Activated naive CD4-positive, alpha-beta T cell treated with anti-CD3 and anti-CD28 coated beads, Interleukin-2, amount 50 U/mL, for 72 hours (primary cell): ENCODE measurements at regions not wholly inside any gene's neighbourhood (a gene's known extent, or its start where the extent isn't known, plus 50 kb on each side); places are given as distances from the start of the nearest gene placed in this dataset.
"Not testable (repeated sequence)": the region's sequence is repeated elsewhere in the genome, so short reads cannot be mapped to it uniquely, and the experiment has no call there.

Experiments
- ATAC-seq, 2 donors: fragments of 150-1000 bp; cut with Tn5 transposase; 2 replicates each; pipeline ENCODE4 v1.10.0; 2021; ENCODE audit warnings: mild to moderate bottlenecking in 2 of 2, moderate library complexity in 2 of 2
- DNase-seq, 2 donors: peaks; one replicate each; pipeline ENCODE4 v3.0.0; 2021 to 2022; ENCODE audit warnings: low spot score in 2 of 2
- H3K27ac Mint-ChIP-seq, 2 donors: one replicate each; pipeline ENCODE4 v1.8.0; 2022; ENCODE audit warnings: mild to moderate bottlenecking in 2 of 2, mixed read lengths in 2 of 2
- H3K36me3 Mint-ChIP-seq, 2 donors: one replicate each; pipeline ENCODE4 v1.8.0; 2022; ENCODE audit warnings: mixed read lengths in 2 of 2
- H3K9me3 Mint-ChIP-seq, 2 donors: one replicate each; pipeline ENCODE4 v1.8.0; 2022; ENCODE audit warnings: mixed read lengths in 2 of 2

DNA sequence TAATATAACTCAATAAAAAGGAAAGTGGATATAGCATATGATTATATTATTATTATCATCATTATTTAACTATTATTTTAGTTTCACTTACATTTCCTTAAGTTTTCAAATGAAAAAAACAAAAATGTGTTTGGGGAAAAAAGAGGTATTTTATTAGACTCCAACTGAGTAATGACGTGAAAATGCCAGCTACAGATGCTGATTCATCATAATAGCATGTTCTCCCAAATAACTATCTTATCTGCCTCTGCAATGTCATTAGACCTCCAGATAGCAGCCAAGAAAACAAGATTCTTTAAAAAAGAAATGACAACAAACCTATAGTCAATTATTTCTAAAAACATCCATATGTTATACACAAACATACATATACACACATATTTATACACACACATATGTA is 1071.9 kb upstream of the TMPRSS15 start:
- Mint-ChIP-seq H3K36me3 (no peaks in the 10 kb centered on the region), H3K27ac (no peak overlapping the region), H3K9me3 (peaks cover 24 to 27% of the 10 kb centered on the region in 2 donors)
- ATAC-seq (no peak), DNase-seq (no peak)

- H3K9me3 Mint-ChIP-seq = peaks cover 6 to 15% of the 10 kb centered on the region in 2 donors
- no peak overlapping the region for H3K27ac Mint-ChIP-seq
- no peak for DNase-seq
- peaks cover 0 to 8% of the 10 kb centered on the region in 2 donors for H3K36me3 Mint-ChIP-seq
- no peak for ATAC-seq
These were observed 1086.3 kb upstream of the TMPRSS15 start for GRCh38 chr21:19489930-19490329.

DNA sequence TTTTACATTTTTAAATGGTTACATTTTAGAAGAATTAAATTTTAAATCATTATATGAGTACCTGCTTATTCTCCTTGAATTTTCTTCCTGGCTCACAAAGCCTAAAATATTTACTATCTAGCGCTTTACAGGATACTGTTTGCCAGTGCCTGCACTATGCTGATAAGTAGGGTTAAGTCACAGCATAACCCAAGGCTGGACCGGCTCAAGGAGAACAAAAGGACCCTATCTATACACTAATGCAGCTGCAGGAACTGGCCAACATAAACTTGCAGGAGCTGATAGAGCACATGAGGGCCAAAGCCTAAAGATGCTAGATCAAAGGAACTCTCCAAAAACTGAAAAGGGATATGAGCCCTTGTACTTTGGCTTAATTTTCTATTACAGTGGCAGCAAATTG is 1086.9 kb upstream of the TMPRSS15 start:
- H3K9me3 Mint-ChIP-seq = peaks cover 6 to 15% of the 10 kb centered on the region in 2 donors
- no peak overlapping the region for H3K27ac Mint-ChIP-seq
- no peak for DNase-seq
- ATAC-seq = no peak
- H3K36me3 Mint-ChIP-seq = peaks cover 0 to 8% of the 10 kb centered on the region in 2 donors

DNA sequence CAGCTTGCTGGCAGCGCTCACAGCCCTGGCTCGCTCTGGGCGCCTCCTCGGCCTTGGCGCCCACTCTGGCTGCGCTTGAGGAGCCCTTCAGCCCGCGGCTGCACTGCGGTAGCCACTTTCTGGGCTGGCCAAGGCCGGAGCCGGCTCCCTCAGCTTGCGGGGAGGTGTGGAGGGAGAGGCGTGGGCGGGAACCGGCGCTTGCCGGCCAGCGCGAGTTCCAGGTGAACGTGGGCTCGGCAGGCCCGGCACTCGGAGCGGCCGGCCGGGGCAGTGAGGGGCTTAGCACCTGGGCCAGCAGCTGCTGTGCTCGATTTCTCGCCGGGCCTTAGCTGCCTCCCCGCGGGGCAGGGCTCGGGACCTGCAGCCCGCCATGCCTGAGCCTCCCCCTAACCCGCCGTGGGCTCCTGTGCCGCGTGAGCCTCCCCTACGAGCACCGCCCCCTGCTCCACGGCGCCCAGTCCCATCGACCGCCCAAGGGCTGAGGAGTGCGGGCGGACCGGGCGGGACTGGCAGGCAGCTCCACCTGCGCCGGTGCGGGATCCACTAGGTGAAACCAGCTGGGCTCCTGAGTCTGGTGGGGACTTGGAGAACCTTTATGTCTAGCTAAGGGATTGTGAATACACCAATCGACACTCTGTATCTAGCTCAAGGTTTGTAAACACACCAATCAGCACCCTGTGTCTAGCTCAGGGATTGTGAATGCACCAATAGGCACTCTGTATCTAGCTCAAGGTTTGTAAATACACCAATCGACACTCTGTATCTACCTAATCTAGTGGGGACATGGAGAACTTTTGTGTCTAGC is 1090.1 kb upstream of the TMPRSS15 start:
- not testable (repeated sequence) for ATAC-seq, H3K27ac Mint-ChIP-seq, H3K36me3 Mint-ChIP-seq
- peak in 1 of 2 donors; percentile 46 for DNase-seq
- peaks cover 6 to 13% of the 10 kb centered on the region in 2 donors for H3K9me3 Mint-ChIP-seq

GRCh38 chr21:19501115-19501514 is 1097.5 kb upstream of the TMPRSS15 start:
- no peak for ATAC-seq
- Mint-ChIP-seq H3K36me3 (no peaks in the 10 kb centered on the region), H3K9me3 (peaks cover 14 to 21% of the 10 kb centered on the region in 2 donors)

GRCh38 chr21:19507682-19508260 is 1104.2 kb upstream of the TMPRSS15 start:
- Mint-ChIP-seq H3K36me3 (peaks cover 0 to 4% of the 10 kb centered on the region in 2 donors), H3K9me3 (peaks cover 21 to 26% of the 10 kb centered on the region in 2 donors), H3K27ac (no peak overlapping the region)
- ATAC-seq (no peak), DNase-seq (no peak)

More at GRCh38 chr21:19501115-19501514, 1097.5 kb upstream of the TMPRSS15 start:
- H3K27ac Mint-ChIP-seq = no peak overlapping the region
- no peak for DNase-seq

- Mint-ChIP-seq H3K9me3 (peaks cover 21 to 26% of the 10 kb centered on the region in 2 donors), H3K27ac (no peak overlapping the region), H3K36me3 (peaks cover 0 to 4% of the 10 kb centered on the region in 2 donors)
- DNase-seq (no peak), ATAC-seq (no peak)
These were observed 1104.9 kb upstream of the TMPRSS15 start for GRCh38 chr21:19508442-19508841.

GRCh38 chr21:19508844-19509243 is 1105.3 kb upstream of the TMPRSS15 start:
- Mint-ChIP-seq H3K9me3 (peaks cover 21 to 30% of the 10 kb centered on the region in 2 donors), H3K27ac (no peak overlapping the region), H3K36me3 (peaks cover 0 to 4% of the 10 kb centered on the region in 2 donors)
- DNase-seq = no peak
- ATAC-seq = no peak

GRCh38 chr21:19510057-19510456 is 1106.5 kb upstream of the TMPRSS15 start:
- peaks cover 26 to 27% of the 10 kb centered on the region in 2 donors for H3K9me3 Mint-ChIP-seq
- no peak for DNase-seq
- H3K27ac Mint-ChIP-seq = no peak overlapping the region
- peaks cover 0 to 4% of the 10 kb centered on the region in 2 donors for H3K36me3 Mint-ChIP-seq
- no peak for ATAC-seq

- peaks cover 0 to 4% of the 10 kb centered on the region in 2 donors for H3K36me3 Mint-ChIP-seq
These were observed 1107.1 kb upstream of the TMPRSS15 start for GRCh38 chr21:19510653-19511052.

DNA sequence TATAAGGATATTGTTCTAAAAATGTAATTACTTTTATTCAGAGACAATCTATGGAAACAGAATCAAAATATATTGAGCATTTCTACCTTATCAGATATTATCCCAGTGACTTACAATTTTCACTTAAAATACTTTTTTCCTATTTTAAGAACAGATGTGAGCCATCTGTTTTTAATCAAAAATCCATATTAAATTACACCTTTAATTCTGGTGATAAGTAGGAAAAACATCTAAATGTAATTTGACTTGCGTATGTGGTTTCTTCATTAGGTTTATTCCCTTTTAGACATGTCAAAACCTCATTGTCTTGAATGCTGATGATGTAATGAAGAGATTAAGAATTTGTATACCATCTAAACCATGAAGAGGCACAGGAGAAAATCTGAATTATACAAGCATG is 1118.8 kb upstream of the TMPRSS15 start:
- Mint-ChIP-seq H3K9me3 (peaks cover 16 to 37% of the 10 kb centered on the region in 2 donors), H3K36me3 (no peaks in the 10 kb centered on the region), H3K27ac (no peak overlapping the region)
- DNase-seq (no peak), ATAC-seq (no peak)

More at GRCh38 chr21:19510653-19511052, 1107.1 kb upstream of the TMPRSS15 start:
- Mint-ChIP-seq H3K27ac (no peak overlapping the region), H3K9me3 (peaks cover 22 to 27% of the 10 kb centered on the region in 2 donors)
- no peak for ATAC-seq
- DNase-seq = no peak

DNA sequence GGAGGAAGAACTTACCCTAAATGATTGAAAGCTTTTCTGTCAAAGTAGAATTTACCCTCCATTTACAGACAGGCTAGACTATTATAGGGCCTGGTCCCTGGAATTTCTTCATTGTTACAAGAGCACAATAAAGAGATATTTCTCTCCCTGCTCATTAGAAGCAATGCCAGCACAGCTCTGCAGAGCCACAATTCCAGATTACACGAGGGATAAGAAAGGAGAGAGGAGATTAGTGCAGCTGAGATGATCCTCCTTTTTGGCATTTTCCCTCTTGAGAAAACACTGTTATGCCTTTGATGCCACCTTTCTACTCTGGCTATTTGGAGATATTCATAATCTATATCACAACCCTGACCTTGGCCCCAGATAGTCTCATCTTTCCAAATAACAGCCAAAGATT is 1119.5 kb upstream of the TMPRSS15 start:
- Mint-ChIP-seq H3K36me3 (no peaks in the 10 kb centered on the region), H3K27ac (no peak overlapping the region), H3K9me3 (peaks cover 16 to 37% of the 10 kb centered on the region in 2 donors)
- DNase-seq = no peak
- no peak for ATAC-seq

DNA sequence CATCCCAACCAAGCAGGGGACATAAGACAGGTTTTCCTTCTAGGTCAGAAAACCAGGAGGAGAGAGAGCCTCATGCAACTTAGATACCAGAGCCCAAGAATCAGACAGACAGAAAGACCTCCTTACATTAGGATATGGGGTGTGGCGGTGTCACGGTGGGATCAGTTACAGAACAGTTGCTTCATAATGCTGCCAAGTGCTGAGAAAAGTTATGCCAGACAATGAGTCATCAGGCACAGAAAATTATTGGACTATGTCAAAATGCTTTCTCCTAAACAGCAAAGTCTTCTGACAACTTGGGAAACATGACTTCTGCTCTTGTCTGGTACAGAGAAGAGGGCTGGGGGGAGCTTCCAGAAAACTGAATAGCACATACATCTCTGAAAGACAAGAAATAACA is 1120.2 kb upstream of the TMPRSS15 start:
- DNase-seq (no peak), ATAC-seq (no peak)
- Mint-ChIP-seq H3K9me3 (peaks cover 13 to 34% of the 10 kb centered on the region in 2 donors), H3K36me3 (no peaks in the 10 kb centered on the region), H3K27ac (no peak overlapping the region)

DNA sequence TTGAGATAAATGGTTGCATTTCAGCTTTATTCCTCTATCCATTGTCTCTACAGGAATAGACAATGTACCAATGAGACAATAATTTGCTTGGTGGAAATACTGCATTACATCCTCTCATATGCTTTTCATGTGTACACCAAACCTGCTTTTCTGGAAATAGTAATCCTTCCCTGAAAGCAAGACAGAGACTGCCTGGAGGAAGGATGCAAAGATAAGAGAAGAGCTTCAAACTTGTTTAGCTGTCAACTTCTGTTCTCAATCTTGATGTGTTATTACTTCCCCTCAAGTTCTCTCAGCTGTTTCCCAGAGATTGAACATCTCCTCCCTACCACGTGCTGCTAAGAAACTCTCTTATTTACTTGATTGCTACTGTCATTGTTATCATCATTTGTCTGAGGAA is 1125.4 kb upstream of the TMPRSS15 start:
- H3K9me3 Mint-ChIP-seq = peaks cover 11 to 16% of the 10 kb centered on the region in 2 donors
- no peak for DNase-seq
- H3K27ac Mint-ChIP-seq = no peak overlapping the region
- no peaks in the 10 kb centered on the region for H3K36me3 Mint-ChIP-seq
- no peak for ATAC-seq

DNA sequence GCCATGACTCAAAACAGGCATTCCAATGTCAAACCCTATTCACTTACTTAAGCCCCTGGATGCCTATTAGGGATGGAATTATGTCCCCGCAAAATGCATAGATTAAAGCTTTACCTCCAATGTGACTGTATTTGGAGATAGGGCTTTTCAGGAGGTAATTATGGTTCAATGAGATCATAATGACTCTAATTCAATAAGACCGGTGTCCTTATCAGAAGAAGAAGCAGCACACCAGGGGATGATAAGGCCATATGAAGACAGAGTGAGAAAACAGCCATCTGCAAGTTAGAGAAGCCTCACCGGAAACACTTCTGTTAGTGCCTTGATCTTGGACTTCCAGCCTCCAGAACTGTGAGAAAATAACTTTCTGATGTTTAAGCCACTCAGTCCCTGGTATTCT is 1131.8 kb upstream of the TMPRSS15 start:
- H3K9me3 Mint-ChIP-seq = peaks cover 7 to 9% of the 10 kb centered on the region in 2 donors
- ATAC-seq (no peak), DNase-seq (no peak)
- no peaks in the 10 kb centered on the region for H3K36me3 Mint-ChIP-seq
- no peak overlapping the region for H3K27ac Mint-ChIP-seq

GRCh38 chr21:19537116-19537515 is 1133.5 kb upstream of the TMPRSS15 start:
- ATAC-seq (no peak), DNase-seq (no peak)
- Mint-ChIP-seq H3K36me3 (no peaks in the 10 kb centered on the region), H3K9me3 (peaks cover 4 to 12% of the 10 kb centered on the region in 2 donors), H3K27ac (no peak overlapping the region)

- Mint-ChIP-seq H3K27ac (no peak overlapping the region), H3K9me3 (peaks cover 8 to 18% of the 10 kb centered on the region in 2 donors), H3K36me3 (peaks cover 0 to 6% of the 10 kb centered on the region in 2 donors)
- ATAC-seq (no peak), DNase-seq (no peak)
These were observed 1136.7 kb upstream of the TMPRSS15 start for GRCh38 chr21:19540287-19540686.
